Kasumi-1 (cell line): ENCODE measurements at regions not wholly inside any gene's neighbourhood (a gene's known extent, or its start where the extent isn't known, plus 50 kb on each side); places are given as distances from the start of the nearest gene placed in this dataset.

Experiments used
- DNase-seq, 2 experiments: peaks; one replicate each; lab custom pipeline; 2025; lab: John Stamatoyannopoulos, UW

GRCh38 chr9:134502266-134502791 lies 139.3 kb upstream of the COL5A1 start:
- DNase-seq, result no peak

GRCh38 chr9:134502809-134503211 lies 138.8 kb upstream of the COL5A1 start:
- no peak for DNase-seq

- DNase-seq, result no peak
Observed at GRCh38 chr9:134503301-134504105, 138.1 kb upstream of the COL5A1 start.

- no peak for DNase-seq
Observed at GRCh38 chr9:134504106-134504385, 137.6 kb upstream of the COL5A1 start.

GRCh38 chr9:134505032-134505431 lies 136.6 kb upstream of the COL5A1 start:
- DNase-seq, result no peak

GRCh38 chr9:134509281-134509680 lies 132.3 kb upstream of the COL5A1 start:
- DNase-seq, result no peak

GRCh38 chr9:134509817-134510216 lies 131.8 kb upstream of the COL5A1 start:
- no peak for DNase-seq

- DNase-seq, result no peak
Observed at GRCh38 chr9:134514503-134514902, 127.1 kb upstream of the COL5A1 start.

GRCh38 chr9:134515026-134515821 lies 126.4 kb upstream of the COL5A1 start:
- no peak for DNase-seq

GRCh38 chr9:134516464-134516863 lies 125.1 kb upstream of the COL5A1 start:
- DNase-seq, result no peak

GRCh38 chr9:134517069-134517680 lies 124.4 kb upstream of the COL5A1 start:
- no peak for DNase-seq

- no peak for DNase-seq
Observed at GRCh38 chr9:134518004-134518606, 123.5 kb upstream of the COL5A1 start.

GRCh38 chr9:134519375-134520070 lies 122.1 kb upstream of the COL5A1 start:
- no peak for DNase-seq

- no peak for DNase-seq
Observed at GRCh38 chr9:134521817-134522501, 119.6 kb upstream of the COL5A1 start.

- no peak for DNase-seq
Observed at GRCh38 chr9:134522502-134522848, 119.1 kb upstream of the COL5A1 start.

GRCh38 chr9:134522976-134523375 lies 118.6 kb upstream of the COL5A1 start:
- no peak for DNase-seq

- DNase-seq, result no peak
Observed at GRCh38 chr9:134525070-134525815, 116.4 kb upstream of the COL5A1 start.

GRCh38 chr9:134525841-134526583 lies 115.6 kb upstream of the COL5A1 start:
- no peak for DNase-seq

- no peak for DNase-seq
Observed at GRCh38 chr9:134526584-134527477, 114.8 kb upstream of the COL5A1 start.
